ENCODE measurements at regions not wholly inside any gene's neighbourhood (a gene's known extent, or its start where the extent isn't known, plus 50 kb on each side); places are given as distances from the start of the nearest gene placed in this dataset.

- WGBS, 2 donors, result 10 to 13% methylated on average over 2 of the region's 2 CpGs
- DNase-seq (no peak), ATAC-seq (ENCODE audit: low FRiP score) (no peak)
- Histone ChIP-seq H3K9me3 (ENCODE audit: control insufficient read depth, low read length) (no peaks in the 10 kb centered on the region), H3K27me3 (ENCODE audit: control insufficient read depth in 1 of 2, insufficient read depth in 2 of 2, low read length in 1 of 2) (no peaks in the 10 kb centered on the region), H3K4me1 (ENCODE audit: control insufficient read depth in 1 of 2, insufficient read depth in 2 of 2, low read length in 2 of 2) (peaks cover 0 to 3% of the 10 kb centered on the region in 2 donors), H3K4me3 (ENCODE audit: low read length in 2 of 2) (no peak overlapping the region), H3K36me3 (ENCODE audit: control insufficient read depth in 1 of 2, insufficient read depth in 2 of 2, low read length in 1 of 2) (no peaks in the 10 kb centered on the region), H3K27ac (ENCODE audit: low read depth in 1 of 2, low read length in 2 of 2) (no peak overlapping the region)
- intact Hi-C loops (cut with DNase I), result no loop called here
These were observed 178.5 kb upstream of the ZBTB20 start for GRCh38 chr3:115325539-115325938.

GRCh38 chr3:115330430-115330829, 183.3 kb upstream of the ZBTB20 start:
- H3K4me3 ChIP-seq (ENCODE audit: low read length in 2 of 2), result no peak overlapping the region
- peaks cover 0 to 3% of the 10 kb centered on the region in 2 donors for H3K4me1 ChIP-seq (ENCODE audit: control insufficient read depth in 1 of 2, insufficient read depth in 2 of 2, low read length in 2 of 2)
- H3K27me3 ChIP-seq (ENCODE audit: control insufficient read depth in 1 of 2, insufficient read depth in 2 of 2, low read length in 1 of 2), result no peaks in the 10 kb centered on the region
- no peaks in the 10 kb centered on the region for H3K9me3 ChIP-seq (ENCODE audit: control insufficient read depth, low read length)
- H3K36me3 ChIP-seq (ENCODE audit: control insufficient read depth in 1 of 2, insufficient read depth in 2 of 2, low read length in 1 of 2), result no peaks in the 10 kb centered on the region
- H3K27ac ChIP-seq (ENCODE audit: low read depth in 1 of 2, low read length in 2 of 2), result no peak overlapping the region
- intact Hi-C loops (cut with DNase I), result no loop called here
- no peak for DNase-seq
- ATAC-seq (ENCODE audit: low FRiP score), result no peak

- no peak for DNase-seq
- Histone ChIP-seq H3K36me3 (ENCODE audit: control insufficient read depth in 1 of 2, insufficient read depth in 2 of 2, low read length in 1 of 2) (no peaks in the 10 kb centered on the region), H3K27ac (ENCODE audit: low read depth in 1 of 2, low read length in 2 of 2) (no peak overlapping the region), H3K9me3 (ENCODE audit: control insufficient read depth, low read length) (no peaks in the 10 kb centered on the region), H3K27me3 (ENCODE audit: control insufficient read depth in 1 of 2, insufficient read depth in 2 of 2, low read length in 1 of 2) (no peaks in the 10 kb centered on the region), H3K4me1 (ENCODE audit: control insufficient read depth in 1 of 2, insufficient read depth in 2 of 2, low read length in 2 of 2) (peaks cover 0 to 3% of the 10 kb centered on the region in 2 donors), H3K4me3 (ENCODE audit: low read length in 2 of 2) (no peak overlapping the region)
- 79 to 84% methylated on average over 2 of the region's 2 CpGs for WGBS, 2 donors
- ATAC-seq (ENCODE audit: low FRiP score), result no peak
- intact Hi-C loops (cut with DNase I), result no loop called here
These were observed 185.9 kb upstream of the ZBTB20 start for GRCh38 chr3:115332998-115333397.

- intact Hi-C loops (cut with DNase I), result no loop called here
These were observed 189.7 kb upstream of the ZBTB20 start for GRCh38 chr3:115336836-115337235.

GRCh38 chr3:115340586-115340985, 193.5 kb upstream of the ZBTB20 start:
- intact Hi-C loops (cut with DNase I), result no loop called here
- Histone ChIP-seq H3K27me3 (ENCODE audit: control insufficient read depth in 1 of 2, insufficient read depth in 2 of 2, low read length in 1 of 2) (no peaks in the 10 kb centered on the region), H3K4me1 (ENCODE audit: control insufficient read depth in 1 of 2, insufficient read depth in 2 of 2, low read length in 2 of 2) (no peaks in the 10 kb centered on the region), H3K9me3 (ENCODE audit: control insufficient read depth, low read length) (no peaks in the 10 kb centered on the region), H3K27ac (ENCODE audit: low read depth in 1 of 2, low read length in 2 of 2) (no peak overlapping the region), H3K4me3 (ENCODE audit: low read length in 2 of 2) (no peak overlapping the region), H3K36me3 (ENCODE audit: control insufficient read depth in 1 of 2, insufficient read depth in 2 of 2, low read length in 1 of 2) (no peaks in the 10 kb centered on the region)
- WGBS, 2 donors, result 71 to 77% methylated on average over 4 of the region's 4 CpGs
- no peak for ATAC-seq (ENCODE audit: low FRiP score)
- no peak for DNase-seq

More at GRCh38 chr3:115336836-115337235, 189.7 kb upstream of the ZBTB20 start:
- ATAC-seq (ENCODE audit: low FRiP score), result no peak
- 92 to 93% methylated on average over 4 of the region's 4 CpGs for WGBS, 2 donors
- no peaks in the 10 kb centered on the region for H3K9me3 ChIP-seq (ENCODE audit: control insufficient read depth, low read length)
- DNase-seq, result no peak
- H3K27ac ChIP-seq (ENCODE audit: low read depth in 1 of 2, low read length in 2 of 2), result no peak overlapping the region
- no peak overlapping the region for H3K4me3 ChIP-seq (ENCODE audit: low read length in 2 of 2)
- no peaks in the 10 kb centered on the region for H3K4me1 ChIP-seq (ENCODE audit: control insufficient read depth in 1 of 2, insufficient read depth in 2 of 2, low read length in 2 of 2)
- no peaks in the 10 kb centered on the region for H3K36me3 ChIP-seq (ENCODE audit: control insufficient read depth in 1 of 2, insufficient read depth in 2 of 2, low read length in 1 of 2)
- H3K27me3 ChIP-seq (ENCODE audit: control insufficient read depth in 1 of 2, insufficient read depth in 2 of 2, low read length in 1 of 2), result no peaks in the 10 kb centered on the region

GRCh38 chr3:115341208-115341607, 194.1 kb upstream of the ZBTB20 start:
- H3K27ac ChIP-seq (ENCODE audit: low read depth in 1 of 2, low read length in 2 of 2), result no peak overlapping the region
- no peak overlapping the region for H3K4me3 ChIP-seq (ENCODE audit: low read length in 2 of 2)
- ATAC-seq (ENCODE audit: low FRiP score) (no peak), DNase-seq (no peak)
- no peaks in the 10 kb centered on the region for H3K9me3 ChIP-seq (ENCODE audit: control insufficient read depth, low read length)
- no peaks in the 10 kb centered on the region for H3K4me1 ChIP-seq (ENCODE audit: control insufficient read depth in 1 of 2, insufficient read depth in 2 of 2, low read length in 2 of 2)
- no peaks in the 10 kb centered on the region for H3K36me3 ChIP-seq (ENCODE audit: control insufficient read depth in 1 of 2, insufficient read depth in 2 of 2, low read length in 1 of 2)
- no peaks in the 10 kb centered on the region for H3K27me3 ChIP-seq (ENCODE audit: control insufficient read depth in 1 of 2, insufficient read depth in 2 of 2, low read length in 1 of 2)
- intact Hi-C loops (cut with DNase I), result no loop called here
- WGBS, 2 donors, result 77 to 79% methylated on average over 1 of the region's 1 CpG

- Histone ChIP-seq H3K4me1 (ENCODE audit: control insufficient read depth in 1 of 2, insufficient read depth in 2 of 2, low read length in 2 of 2) (peaks cover 0 to 2% of the 10 kb centered on the region in 2 donors), H3K4me3 (ENCODE audit: low read length in 2 of 2) (no peak overlapping the region), H3K27me3 (ENCODE audit: control insufficient read depth in 1 of 2, insufficient read depth in 2 of 2, low read length in 1 of 2) (no peaks in the 10 kb centered on the region), H3K36me3 (ENCODE audit: control insufficient read depth in 1 of 2, insufficient read depth in 2 of 2, low read length in 1 of 2) (no peaks in the 10 kb centered on the region), H3K9me3 (ENCODE audit: control insufficient read depth, low read length) (no peaks in the 10 kb centered on the region), H3K27ac (ENCODE audit: low read depth in 1 of 2, low read length in 2 of 2) (no peak overlapping the region)
- ATAC-seq (ENCODE audit: low FRiP score) (no peak), DNase-seq (no peak)
- 4 to 5% methylated on average over 2 of the region's 2 CpGs for WGBS, 2 donors
- intact Hi-C loops (cut with DNase I), result no loop called here
These were observed 200.6 kb upstream of the ZBTB20 start for GRCh38 chr3:115347737-115348136.

GRCh38 chr3:115348412-115348811, 201.3 kb upstream of the ZBTB20 start:
- H3K36me3 ChIP-seq (ENCODE audit: control insufficient read depth in 1 of 2, insufficient read depth in 2 of 2, low read length in 1 of 2), result no peaks in the 10 kb centered on the region
- no peak overlapping the region for H3K27ac ChIP-seq (ENCODE audit: low read depth in 1 of 2, low read length in 2 of 2)
- WGBS, 2 donors, result 24 to 33% methylated on average over 3 of the region's 3 CpGs
- no peaks in the 10 kb centered on the region for H3K9me3 ChIP-seq (ENCODE audit: control insufficient read depth, low read length)
- DNase-seq (no peak), ATAC-seq (ENCODE audit: low FRiP score) (no peak)
- H3K4me3 ChIP-seq (ENCODE audit: low read length in 2 of 2), result no peak overlapping the region
- intact Hi-C loops (cut with DNase I), result no loop called here
- peaks cover 0 to 2% of the 10 kb centered on the region in 2 donors for H3K4me1 ChIP-seq (ENCODE audit: control insufficient read depth in 1 of 2, insufficient read depth in 2 of 2, low read length in 2 of 2)
- H3K27me3 ChIP-seq (ENCODE audit: control insufficient read depth in 1 of 2, insufficient read depth in 2 of 2, low read length in 1 of 2), result no peaks in the 10 kb centered on the region

- intact Hi-C loops (cut with DNase I), result no loop called here
- ATAC-seq (ENCODE audit: low FRiP score) (no peak), DNase-seq (no peak)
- H3K36me3 ChIP-seq (ENCODE audit: control insufficient read depth in 1 of 2, insufficient read depth in 2 of 2, low read length in 1 of 2), result no peaks in the 10 kb centered on the region
- peaks cover 0 to 2% of the 10 kb centered on the region in 2 donors for H3K4me1 ChIP-seq (ENCODE audit: control insufficient read depth in 1 of 2, insufficient read depth in 2 of 2, low read length in 2 of 2)
- H3K9me3 ChIP-seq (ENCODE audit: control insufficient read depth, low read length), result no peaks in the 10 kb centered on the region
- no peak overlapping the region for H3K27ac ChIP-seq (ENCODE audit: low read depth in 1 of 2, low read length in 2 of 2)
- 86 to 90% methylated on average over 4 of the region's 4 CpGs for WGBS, 2 donors
- no peak overlapping the region for H3K4me3 ChIP-seq (ENCODE audit: low read length in 2 of 2)
- no peaks in the 10 kb centered on the region for H3K27me3 ChIP-seq (ENCODE audit: control insufficient read depth in 1 of 2, insufficient read depth in 2 of 2, low read length in 1 of 2)
These were observed 202.1 kb upstream of the ZBTB20 start for GRCh38 chr3:115348951-115349745.

Measured in aorta (tissue), 5 donors.